Lower leg skin (tissue), 3 donors: ENCODE measurements at regions not wholly inside any gene's neighbourhood (a gene's known extent, or its start where the extent isn't known, plus 50 kb on each side); places are given as distances from the start of the nearest gene placed in this dataset.

ENCODE experiments used
- CTCF ChIP-seq, 3 donors: fragments of 450-650 bp; IDR thresholded peaks; one replicate each; pipeline ENCODE4 v1.5.1; 2016; ENCODE audit warnings: antibody characterized with exemption in 3 of 3, mild to moderate bottlenecking in 3 of 3, moderate library complexity in 2 of 3
- POLR2A ChIP-seq, 2 donors: fragments of 450-650 bp; IDR thresholded peaks; one replicate each; pipeline ENCODE4 v1.6.1; 2016 to 2017; ENCODE audit warnings: antibody characterized with exemption in 2 of 2, mild to moderate bottlenecking in 1 of 2, moderate library complexity in 1 of 2

- TF ChIP-seq CTCF (IDR thresholded peaks at IDR 0.05) (no peak), POLR2A (IDR thresholded peaks at IDR 0.05) (no peak)
These were observed 460.8 kb downstream of the BCAT1 start for GRCh38 chr12:24488091-24488596.
